NCI-H2029 treated with DMSO at 0.1 percent for 48 hours (cell line): ENCODE measurements at regions not wholly inside any gene's neighbourhood (a gene's known extent, or its start where the extent isn't known, plus 50 kb on each side); places are given as distances from the start of the nearest gene placed in this dataset.
"Not testable (repeated sequence)": the region's sequence is repeated elsewhere in the genome, so short reads cannot be mapped to it uniquely, and the experiment has no call there.

Source experiments
- DNase-seq: peaks from one replicate; lab custom pipeline; 2025; lab: John Stamatoyannopoulos, UW

- DNase-seq, result no peak
Observed at GRCh38 chr10:78342827-78343653, 309.4 kb downstream of the RPS24 start.

- not testable (repeated sequence) for DNase-seq
Observed at GRCh38 chr10:78344257-78344656, 310.6 kb downstream of the RPS24 start.

- DNase-seq, result not testable (repeated sequence)
Observed at GRCh38 chr10:78345515-78345914, 311.9 kb downstream of the RPS24 start.

GRCh38 chr10:78346721-78347120 is 313.1 kb downstream of the RPS24 start:
- no peak for DNase-seq

- DNase-seq, result no peak
Observed at GRCh38 chr10:78348411-78349164, 314.9 kb downstream of the RPS24 start.

GRCh38 chr10:78349165-78349516 is 315.5 kb downstream of the RPS24 start:
- no peak for DNase-seq

- no peak for DNase-seq
Observed at GRCh38 chr10:78349911-78350663, 316.4 kb downstream of the RPS24 start.

- DNase-seq, result no peak
Observed at GRCh38 chr10:78351283-78351682, 317.6 kb downstream of the RPS24 start.

GRCh38 chr10:78351809-78352208 is 318.1 kb downstream of the RPS24 start:
- no peak for DNase-seq

- DNase-seq, result no peak
Observed at GRCh38 chr10:78353636-78354035, 320.0 kb downstream of the RPS24 start.

GRCh38 chr10:78354101-78354500 is 320.4 kb downstream of the RPS24 start:
- no peak for DNase-seq

- DNase-seq, result no peak
Observed at GRCh38 chr10:78356291-78356900, 322.7 kb downstream of the RPS24 start.

GRCh38 chr10:78357141-78358063 is 323.7 kb downstream of the RPS24 start:
- no peak for DNase-seq

- no peak for DNase-seq
Observed at GRCh38 chr10:78358351-78358750, 324.7 kb downstream of the RPS24 start.

GRCh38 chr10:78358982-78359381 is 325.3 kb downstream of the RPS24 start:
- no peak for DNase-seq

GRCh38 chr10:78359640-78360091 is 326.0 kb downstream of the RPS24 start:
- no peak for DNase-seq

- DNase-seq, result no peak
Observed at GRCh38 chr10:78360284-78360683, 326.6 kb downstream of the RPS24 start.

- no peak for DNase-seq
Observed at GRCh38 chr10:78361031-78361430, 327.4 kb downstream of the RPS24 start.

- no peak for DNase-seq
Observed at GRCh38 chr10:78362406-78363022, 328.9 kb downstream of the RPS24 start.

- DNase-seq, result no peak
Observed at GRCh38 chr10:78363190-78363589, 329.5 kb downstream of the RPS24 start.

GRCh38 chr10:78365694-78366093 is 332.0 kb downstream of the RPS24 start:
- DNase-seq, result no peak
